Endodermal cell (in vitro differentiated cells): ENCODE measurements at regions not wholly inside any gene's neighbourhood (a gene's known extent, or its start where the extent isn't known, plus 50 kb on each side); places are given as distances from the start of the nearest gene placed in this dataset.

Source experiments
- DNase-seq: peaks from one replicate; pipeline ENCODE4 v3.0.0-alpha.2; 2017
- H3K27ac ChIP-seq: 2 replicates; pipeline ENCODE4 v1.5.1; 2013; ENCODE audit warnings: mild to moderate bottlenecking, low read depth, low read length, moderate library complexity
- H3K27me3 ChIP-seq: 2 replicates; pipeline ENCODE4 v1.6.1; 2013; ENCODE audit warnings: mild to moderate bottlenecking, low read length, moderate library complexity; ENCODE audit not compliant: insufficient read depth, control insufficient read depth, poor library complexity, severe bottlenecking
- H3K36me3 ChIP-seq: 2 replicates; pipeline ENCODE4 v1.7.0; 2013; ENCODE audit warnings: mild to moderate bottlenecking, low read length, moderate library complexity; ENCODE audit not compliant: control insufficient read depth, insufficient read depth
- H3K4me1 ChIP-seq: one replicate; pipeline ENCODE4 v1.7.0; 2013; ENCODE audit warnings: low read length; ENCODE audit not compliant: control insufficient read depth, insufficient read depth
- H3K4me3 ChIP-seq: 2 replicates; pipeline ENCODE4 v1.5.1; 2013; ENCODE audit warnings: mild to moderate bottlenecking, low read length, moderate library complexity
- H3K9ac ChIP-seq: 2 replicates; pipeline ENCODE4 v1.6.1; 2013; ENCODE audit warnings: mild to moderate bottlenecking, low read length, moderate library complexity; ENCODE audit not compliant: poor library complexity, severe bottlenecking; ENCODE audit errors: extremely low read depth
- H3K9me3 ChIP-seq: 2 replicates; pipeline ENCODE4 v1.6.1; 2013; ENCODE audit warnings: mild to moderate bottlenecking, low read length, moderate library complexity; ENCODE audit not compliant: control insufficient read depth
- H3K27ac Mint-ChIP-seq: 2 replicates; pipeline ENCODE4 v1.8.0; 2020; ENCODE audit warnings: mixed read lengths
- H3K27me3 Mint-ChIP-seq: 2 replicates; pipeline ENCODE4 v1.8.0; 2021; ENCODE audit warnings: mild to moderate bottlenecking, mixed read lengths; ENCODE audit not compliant: insufficient read depth
- H3K36me3 Mint-ChIP-seq: 2 replicates; pipeline ENCODE4 v1.8.0; 2020; ENCODE audit warnings: low read depth, mixed read lengths
- H3K4me1 Mint-ChIP-seq: 2 replicates; pipeline ENCODE4 v1.8.0; 2020; ENCODE audit warnings: mixed read lengths
- H3K4me3 Mint-ChIP-seq: 2 replicates; pipeline ENCODE4 v1.8.0; 2020; ENCODE audit warnings: mild to moderate bottlenecking, moderate library complexity, mixed read lengths
- H3K9me3 Mint-ChIP-seq: 2 replicates; pipeline ENCODE4 v1.8.0; 2020; ENCODE audit warnings: mild to moderate bottlenecking, mixed read lengths
- WGBS, 2 experiments: methylation state at CpG; one replicate each; pipeline versions ENCODE4 v1.1.5 to v1.1.7; 2013; ENCODE audit warnings: missing lambda C conversion rate in 2 of 2, mixed read lengths in 1 of 2; ENCODE audit not compliant: insufficient coverage in 1 of 2, insufficient read length in 1 of 2; 5-methylcytosine and 5-hydroxymethylcytosine counted together
- TF ChIP-seq, protein P1 (sequence below): fragments of 200-600 bp; sonication (generic); conservative IDR thresholded peaks from 2 replicates; pipeline ENCODE4 v1.5.0; 2021; ENCODE audit warnings: antibody characterized with exemption, mild to moderate bottlenecking

- Histone ChIP-seq H3K36me3 (no peaks in the 10 kb centered on the region), H3K9ac (no peak overlapping the region), H3K27ac (no peak overlapping the region), H3K4me3 (no peak overlapping the region), H3K27me3 (no peaks in the 10 kb centered on the region), H3K9me3 (no peaks in the 10 kb centered on the region), H3K4me1 (no peaks in the 10 kb centered on the region)
- no peak overlapping the region for H3K27ac Mint-ChIP-seq
- H3K36me3 Mint-ChIP-seq: no peaks in the 10 kb centered on the region
- H3K4me3 Mint-ChIP-seq: no peak overlapping the region
- TF ChIP-seq, protein P1, sequence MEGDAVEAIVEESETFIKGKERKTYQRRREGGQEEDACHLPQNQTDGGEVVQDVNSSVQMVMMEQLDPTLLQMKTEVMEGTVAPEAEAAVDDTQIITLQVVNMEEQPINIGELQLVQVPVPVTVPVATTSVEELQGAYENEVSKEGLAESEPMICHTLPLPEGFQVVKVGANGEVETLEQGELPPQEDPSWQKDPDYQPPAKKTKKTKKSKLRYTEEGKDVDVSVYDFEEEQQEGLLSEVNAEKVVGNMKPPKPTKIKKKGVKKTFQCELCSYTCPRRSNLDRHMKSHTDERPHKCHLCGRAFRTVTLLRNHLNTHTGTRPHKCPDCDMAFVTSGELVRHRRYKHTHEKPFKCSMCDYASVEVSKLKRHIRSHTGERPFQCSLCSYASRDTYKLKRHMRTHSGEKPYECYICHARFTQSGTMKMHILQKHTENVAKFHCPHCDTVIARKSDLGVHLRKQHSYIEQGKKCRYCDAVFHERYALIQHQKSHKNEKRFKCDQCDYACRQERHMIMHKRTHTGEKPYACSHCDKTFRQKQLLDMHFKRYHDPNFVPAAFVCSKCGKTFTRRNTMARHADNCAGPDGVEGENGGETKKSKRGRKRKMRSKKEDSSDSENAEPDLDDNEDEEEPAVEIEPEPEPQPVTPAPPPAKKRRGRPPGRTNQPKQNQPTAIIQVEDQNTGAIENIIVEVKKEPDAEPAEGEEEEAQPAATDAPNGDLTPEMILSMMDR: no peak
- peaks cover 12% of the 10 kb centered on the region for H3K4me1 Mint-ChIP-seq
- 86 to 92% methylated on average over 3 to 4 of the region's 4 CpGs for WGBS, 2 experiments
- H3K27me3 Mint-ChIP-seq: no peaks in the 10 kb centered on the region
- DNase-seq: no peak
- no peaks in the 10 kb centered on the region for H3K9me3 Mint-ChIP-seq
Measured at GRCh38 chr2:204195498-204195897, 258.9 kb downstream of the ICOS start.

DNA sequence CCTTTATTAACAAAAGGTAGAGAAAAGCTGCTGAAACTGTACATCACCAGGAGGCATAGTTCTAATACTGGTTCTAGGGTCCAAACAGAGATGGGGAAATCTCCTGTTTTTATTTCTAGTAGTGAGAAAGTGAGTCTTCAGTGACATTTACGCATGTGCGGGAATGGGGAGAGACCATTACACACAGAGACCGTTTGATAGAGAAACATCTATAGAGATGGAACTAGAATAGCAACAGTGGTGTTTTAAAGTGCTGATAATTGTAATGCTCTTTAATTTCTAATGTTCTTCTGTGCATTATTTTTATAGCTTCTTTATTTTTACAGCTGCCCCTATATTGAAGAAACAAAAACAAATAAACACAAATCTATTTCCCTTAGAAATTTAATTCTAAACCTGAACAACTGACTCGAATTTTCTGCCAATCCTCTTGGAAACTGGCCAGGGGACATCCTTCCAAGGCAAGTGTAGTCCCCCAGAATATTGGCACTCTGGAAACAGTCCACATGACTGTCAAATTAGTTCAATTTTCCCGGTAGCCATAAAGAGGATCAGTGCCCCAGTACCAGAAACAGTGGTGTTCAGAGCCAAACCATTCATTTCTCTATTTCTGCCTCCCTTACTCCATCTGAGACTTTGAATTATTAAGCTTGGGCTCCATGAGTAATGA lies 260.9 kb downstream of the ICOS start:
- Mint-ChIP-seq H3K4me3 (no peak overlapping the region), H3K27me3 (no peaks in the 10 kb centered on the region), H3K36me3 (no peaks in the 10 kb centered on the region), H3K9me3 (no peaks in the 10 kb centered on the region), H3K27ac (no peak overlapping the region), H3K4me1 (peaks cover 5% of the 10 kb centered on the region)
- H3K9me3 ChIP-seq: no peaks in the 10 kb centered on the region
- H3K27ac ChIP-seq: no peak overlapping the region
- H3K4me1 ChIP-seq: no peaks in the 10 kb centered on the region
- no peaks in the 10 kb centered on the region for H3K27me3 ChIP-seq
- no peak overlapping the region for H3K4me3 ChIP-seq
- DNase-seq: no peak
- H3K9ac ChIP-seq: no peak overlapping the region
- TF ChIP-seq, protein P1: no peak
- H3K36me3 ChIP-seq: no peaks in the 10 kb centered on the region
- WGBS, 2 experiments: 87 to 94% methylated on average over 5 of the region's 5 CpGs

DNA sequence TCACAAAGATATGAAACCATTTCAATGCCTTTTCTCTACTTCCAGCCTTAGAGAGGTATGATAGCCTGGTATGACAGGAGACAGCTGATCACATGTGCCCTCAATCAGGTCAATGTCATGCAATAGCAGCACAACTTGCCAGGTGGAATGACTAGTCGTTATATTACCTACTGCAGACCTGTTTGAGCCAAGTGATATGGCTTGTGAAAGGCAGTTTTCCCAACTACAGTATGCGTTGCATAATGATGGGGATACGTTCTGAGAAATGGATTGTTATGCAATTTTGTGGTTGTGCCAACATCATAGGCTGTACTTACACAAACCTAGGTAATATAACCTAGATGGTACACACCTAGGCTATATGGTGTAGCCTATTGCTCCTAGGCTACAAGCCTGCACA lies 262.8 kb downstream of the ICOS start:
- no peak overlapping the region for H3K4me3 Mint-ChIP-seq
- peaks cover 10% of the 10 kb centered on the region for H3K4me1 Mint-ChIP-seq

More for the DNA sequence above, 262.8 kb downstream of the ICOS start:
- WGBS, 2 experiments: 95 to 100% methylated on average over 1 to 3 of the region's 3 CpGs
- DNase-seq: no peak
- H3K27me3 ChIP-seq: no peaks in the 10 kb centered on the region
- no peak overlapping the region for H3K4me3 ChIP-seq
- H3K36me3 ChIP-seq: no peaks in the 10 kb centered on the region
- no peaks in the 10 kb centered on the region for H3K9me3 ChIP-seq
- TF ChIP-seq, protein P1: no peak
- H3K9ac ChIP-seq: no peak overlapping the region
- no peak overlapping the region for H3K27ac ChIP-seq
- H3K27me3 Mint-ChIP-seq: no peaks in the 10 kb centered on the region
- H3K27ac Mint-ChIP-seq: no peak overlapping the region
- H3K9me3 Mint-ChIP-seq: no peaks in the 10 kb centered on the region
- H3K4me1 ChIP-seq: peaks cover 8% of the 10 kb centered on the region
- no peaks in the 10 kb centered on the region for H3K36me3 Mint-ChIP-seq
